ENCODE measurements at regions not wholly inside any gene's neighbourhood (a gene's known extent, or its start where the extent isn't known, plus 50 kb on each side); places are given as distances from the start of the nearest gene placed in this dataset.

GRCh38 chr9:13480693-13481092 is 201.2 kb upstream of the MPDZ start:
- TF ChIP-seq PATZ1 (CRISPR knock-in tag; IDR thresholded peaks at IDR 0.05; ENCODE audit: borderline replicate concordance) (no peak), CSRNP3 (CRISPR knock-in tag; IDR thresholded peaks at IDR 0.05) (no peak), SNAI2 (CRISPR knock-in tag; IDR thresholded peaks at IDR 0.05) (no peak), ZC3H10 (CRISPR knock-in tag; IDR thresholded peaks at IDR 0.05) (no peak), ZNF8 (CRISPR knock-in tag; IDR thresholded peaks at IDR 0.05) (no peak), GLIS3 (CRISPR knock-in tag; IDR thresholded peaks at IDR 0.05) (no peak), RARB (CRISPR knock-in tag; IDR thresholded peaks at IDR 0.05) (no peak), TSHZ2 (CRISPR knock-in tag; IDR thresholded peaks at IDR 0.05) (no peak), PPARA (CRISPR knock-in tag; IDR thresholded peaks at IDR 0.05; ENCODE audit: borderline replicate concordance) (no peak), CSDC2 (CRISPR knock-in tag; IDR thresholded peaks at IDR 0.05) (no peak), POU6F1 (CRISPR knock-in tag; IDR thresholded peaks at IDR 0.05; ENCODE audit: borderline replicate concordance, low read depth) (no peak), ZNF70 (CRISPR knock-in tag; IDR thresholded peaks at IDR 0.05) (no peak), TOX (CRISPR knock-in tag; IDR thresholded peaks at IDR 0.05; ENCODE audit: borderline replicate concordance) (no peak), ARNTL (CRISPR knock-in tag; IDR thresholded peaks at IDR 0.05; ENCODE audit: borderline replicate concordance, low read depth) (no peak)
- ATAC-seq = no peak

GRCh38 chr9:13479096-13479495 is 199.6 kb upstream of the MPDZ start:
- ATAC-seq = no peak
- TF ChIP-seq GLIS3 (CRISPR knock-in tag; IDR thresholded peaks at IDR 0.05) (no peak), TCF4 (CRISPR knock-in tag; IDR thresholded peaks at IDR 0.05; ENCODE audit: borderline replicate concordance) (no peak), CSRNP3 (CRISPR knock-in tag; IDR thresholded peaks at IDR 0.05) (no peak), CSDC2 (CRISPR knock-in tag; IDR thresholded peaks at IDR 0.05) (no peak), ZNF70 (CRISPR knock-in tag; IDR thresholded peaks at IDR 0.05) (no peak), PATZ1 (CRISPR knock-in tag; IDR thresholded peaks at IDR 0.05; ENCODE audit: borderline replicate concordance) (no peak), BACH2 (CRISPR knock-in tag; IDR thresholded peaks at IDR 0.05; ENCODE audit: borderline replicate concordance) (no peak)

GRCh38 chr9:13478639-13479038 is 199.1 kb upstream of the MPDZ start:
- peak; percentile 60 for ATAC-seq
- no peak for TF ChIP-seq OSR1 (CRISPR knock-in tag; IDR thresholded peaks at IDR 0.05)

Data from SK-N-SH treated with all-trans-retinoic acid at 6 μM for 48 hours (cell line).